ENCODE measurements at regions not wholly inside any gene's neighbourhood (a gene's known extent, or its start where the extent isn't known, plus 50 kb on each side); places are given as distances from the start of the nearest gene placed in this dataset.

DNA sequence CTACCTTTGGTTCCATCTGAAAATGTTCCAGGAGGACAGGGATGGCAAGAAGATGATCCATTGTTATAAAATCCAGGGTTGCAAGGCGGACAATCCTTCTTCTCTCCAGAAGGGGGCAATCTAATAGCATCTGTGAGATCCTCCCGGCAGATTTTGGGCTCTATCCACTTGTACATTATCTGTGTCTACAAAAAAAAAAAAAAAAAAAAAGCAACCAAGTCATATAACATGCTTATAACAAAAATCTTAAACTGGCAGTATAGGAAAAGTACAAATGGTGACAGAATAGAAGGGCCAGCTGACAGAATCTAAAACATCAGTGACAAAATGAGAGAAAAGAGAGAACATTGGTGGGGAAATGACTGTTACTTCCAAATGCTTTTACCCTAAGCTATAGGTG, 132.7 kb downstream of the ELAPOR2 start:
- Histone ChIP-seq H3K9me3 (ENCODE audit: low read length) (no peaks in the 10 kb centered on the region), H3K79me2 (ENCODE audit: low read length) (no peaks in the 10 kb centered on the region), H3K4me1 (ENCODE audit: low read length) (peaks cover 32% of the 10 kb centered on the region), H3K27me3 (ENCODE audit: low read length) (no peaks in the 10 kb centered on the region), H3K9me2 (replicated peaks; ENCODE audit: insufficient read depth, low read length) (no peaks in the 10 kb centered on the region), H4K20me1 (ENCODE audit: insufficient read depth, low read depth, low read length) (no peaks in the 10 kb centered on the region), H3K36me3 (ENCODE audit: insufficient read depth, low read length) (no peaks in the 10 kb centered on the region), H3K27ac (ENCODE audit: low read length) (no peak overlapping the region), H3K4me3 (ENCODE audit: low read length) (no peak overlapping the region), H3K9ac (ENCODE audit: low read length) (no peak overlapping the region), H3K4me2 (ENCODE audit: low read depth, low read length, poor library complexity, severe bottlenecking) (no peak overlapping the region), H2AFZ (ENCODE audit: low read length) (no peak overlapping the region)
- DNase-seq, result peak; percentile 78

GRCh38 chr7:86925221-86925620, 134.2 kb downstream of the ELAPOR2 start:
- Histone ChIP-seq H3K9me2 (replicated peaks; ENCODE audit: insufficient read depth, low read length) (no peaks in the 10 kb centered on the region), H3K4me2 (ENCODE audit: low read depth, low read length, poor library complexity, severe bottlenecking) (no peak overlapping the region), H3K9me3 (ENCODE audit: low read length) (no peaks in the 10 kb centered on the region), H3K4me3 (ENCODE audit: low read length) (no peak overlapping the region), H3K79me2 (ENCODE audit: low read length) (no peaks in the 10 kb centered on the region), H4K20me1 (ENCODE audit: insufficient read depth, low read depth, low read length) (no peaks in the 10 kb centered on the region), H3K4me1 (ENCODE audit: low read length) (peaks cover 32% of the 10 kb centered on the region), H3K27me3 (ENCODE audit: low read length) (no peaks in the 10 kb centered on the region), H3K9ac (ENCODE audit: low read length) (no peak overlapping the region), H2AFZ (ENCODE audit: low read length) (no peak overlapping the region), H3K36me3 (ENCODE audit: insufficient read depth, low read length) (no peaks in the 10 kb centered on the region), H3K27ac (ENCODE audit: low read length) (no peak overlapping the region)
- peak; percentile 75 for DNase-seq

DNA sequence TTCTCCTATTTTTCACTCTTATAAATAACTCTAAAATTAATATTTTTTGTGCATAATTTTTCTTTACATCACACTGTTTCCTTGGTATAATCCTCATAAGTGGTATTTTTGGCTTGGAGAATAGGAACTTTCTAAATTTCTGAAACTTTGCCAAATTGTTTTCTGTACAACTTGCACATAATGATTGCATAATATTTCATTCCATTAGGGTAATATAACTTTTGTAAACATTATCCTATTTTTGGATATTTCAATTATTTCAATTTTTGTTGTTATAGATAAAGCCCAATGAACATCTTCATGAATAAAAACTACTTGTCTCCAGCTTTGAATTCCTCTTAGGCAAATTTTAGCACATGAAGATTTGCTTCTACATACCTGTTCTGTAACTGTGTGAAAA, 135.9 kb downstream of the ELAPOR2 start:
- Histone ChIP-seq H3K9me3 (ENCODE audit: low read length) (no peaks in the 10 kb centered on the region), H3K4me1 (ENCODE audit: low read length) (peaks cover 16% of the 10 kb centered on the region), H2AFZ (ENCODE audit: low read length) (no peak overlapping the region), H3K4me3 (ENCODE audit: low read length) (no peak overlapping the region), H3K9ac (ENCODE audit: low read length) (no peak overlapping the region), H3K36me3 (ENCODE audit: insufficient read depth, low read length) (no peaks in the 10 kb centered on the region), H3K9me2 (replicated peaks; ENCODE audit: insufficient read depth, low read length) (no peaks in the 10 kb centered on the region), H3K27ac (ENCODE audit: low read length) (no peak overlapping the region), H3K27me3 (ENCODE audit: low read length) (no peaks in the 10 kb centered on the region), H3K79me2 (ENCODE audit: low read length) (no peaks in the 10 kb centered on the region), H3K4me2 (ENCODE audit: low read depth, low read length, poor library complexity, severe bottlenecking) (no peak overlapping the region), H4K20me1 (ENCODE audit: insufficient read depth, low read depth, low read length) (no peaks in the 10 kb centered on the region)
- DNase-seq, result no peak

- no peak overlapping the region for H3K27ac ChIP-seq (ENCODE audit: low read length)
- no peak overlapping the region for H2AFZ ChIP-seq (ENCODE audit: low read length)
- no peaks in the 10 kb centered on the region for H3K79me2 ChIP-seq (ENCODE audit: low read length)
- no peaks in the 10 kb centered on the region for H3K27me3 ChIP-seq (ENCODE audit: low read length)
- H3K36me3 ChIP-seq (ENCODE audit: insufficient read depth, low read length), result no peaks in the 10 kb centered on the region
- H3K9me3 ChIP-seq (ENCODE audit: low read length), result no peaks in the 10 kb centered on the region
- no peak overlapping the region for H3K9ac ChIP-seq (ENCODE audit: low read length)
- no peaks in the 10 kb centered on the region for H4K20me1 ChIP-seq (ENCODE audit: insufficient read depth, low read depth, low read length)
- H3K4me1 ChIP-seq (ENCODE audit: low read length), result peaks cover 8% of the 10 kb centered on the region
- H3K4me3 ChIP-seq (ENCODE audit: low read length), result no peak overlapping the region
- no peak overlapping the region for H3K4me2 ChIP-seq (ENCODE audit: low read depth, low read length, poor library complexity, severe bottlenecking)
- H3K9me2 ChIP-seq (replicated peaks; ENCODE audit: insufficient read depth, low read length), result no peaks in the 10 kb centered on the region
- DNase-seq, result no peak
Measured at GRCh38 chr7:86920154-86920553, 139.3 kb downstream of the ELAPOR2 start.

DNA sequence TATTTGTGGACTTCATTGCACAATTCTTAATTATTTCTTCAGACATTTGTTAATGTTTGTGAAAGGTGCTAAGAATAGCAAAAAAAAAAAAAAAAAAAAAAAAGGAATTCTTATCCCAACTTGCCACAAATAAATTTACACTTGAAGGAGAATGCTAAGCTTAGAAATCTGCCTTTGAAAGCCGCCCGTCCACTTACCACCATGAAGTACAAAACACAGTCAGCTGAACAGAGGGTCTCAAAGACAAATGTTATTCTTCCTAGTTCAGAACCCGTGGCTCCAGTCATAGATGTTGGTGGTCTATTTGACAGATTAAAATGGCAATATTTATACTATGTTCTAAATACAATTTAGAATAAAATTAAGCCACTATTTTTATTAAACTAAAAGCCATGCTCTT, 141.2 kb downstream of the ELAPOR2 start:
- H3K36me3 ChIP-seq (ENCODE audit: insufficient read depth, low read length), result no peaks in the 10 kb centered on the region
- H3K9ac ChIP-seq (ENCODE audit: low read length), result no peak overlapping the region
- H3K4me2 ChIP-seq (ENCODE audit: low read depth, low read length, poor library complexity, severe bottlenecking), result no peak overlapping the region
- H4K20me1 ChIP-seq (ENCODE audit: insufficient read depth, low read depth, low read length), result no peaks in the 10 kb centered on the region
- H3K9me2 ChIP-seq (replicated peaks; ENCODE audit: insufficient read depth, low read length), result no peaks in the 10 kb centered on the region
- H3K4me1 ChIP-seq (ENCODE audit: low read length), result no peaks in the 10 kb centered on the region
- no peak overlapping the region for H3K4me3 ChIP-seq (ENCODE audit: low read length)
- no peaks in the 10 kb centered on the region for H3K79me2 ChIP-seq (ENCODE audit: low read length)
- H2AFZ ChIP-seq (ENCODE audit: low read length), result no peak overlapping the region
- no peaks in the 10 kb centered on the region for H3K27me3 ChIP-seq (ENCODE audit: low read length)
- no peak for DNase-seq
- no peaks in the 10 kb centered on the region for H3K9me3 ChIP-seq (ENCODE audit: low read length)
- H3K27ac ChIP-seq (ENCODE audit: low read length), result no peak overlapping the region

DNA sequence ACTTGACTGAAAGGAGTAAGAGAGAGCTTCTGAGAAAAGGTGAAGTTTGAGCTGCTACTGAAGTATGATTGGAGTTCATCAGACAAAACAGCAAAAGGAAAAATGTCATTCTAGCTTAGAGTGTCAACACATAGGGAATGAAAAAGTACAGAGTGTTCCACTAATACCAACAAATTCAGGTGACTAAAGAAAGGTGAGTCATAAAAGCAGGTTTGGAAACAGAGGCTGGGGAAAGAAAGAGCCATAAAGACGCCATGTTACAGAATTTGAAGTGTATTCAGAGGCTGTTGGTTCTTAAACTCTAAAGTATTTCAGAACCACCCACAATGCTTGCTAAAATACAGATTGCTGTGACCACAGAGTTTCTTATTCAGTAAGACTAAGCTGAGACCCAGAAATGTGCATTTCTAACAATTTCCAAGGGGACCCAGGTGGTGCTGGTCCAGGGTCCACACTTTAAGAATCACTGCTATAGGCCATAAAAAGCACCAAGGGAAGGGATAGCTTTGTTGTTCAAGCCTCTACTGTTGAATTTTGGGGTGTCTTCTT, 143.1 kb downstream of the ELAPOR2 start:
- Histone ChIP-seq H3K9me3 (ENCODE audit: low read length) (no peaks in the 10 kb centered on the region), H4K20me1 (ENCODE audit: insufficient read depth, low read depth, low read length) (no peaks in the 10 kb centered on the region), H3K27me3 (ENCODE audit: low read length) (no peaks in the 10 kb centered on the region), H3K79me2 (ENCODE audit: low read length) (no peaks in the 10 kb centered on the region), H3K4me2 (ENCODE audit: low read depth, low read length, poor library complexity, severe bottlenecking) (no peak overlapping the region), H3K27ac (ENCODE audit: low read length) (no peak overlapping the region), H3K9me2 (replicated peaks; ENCODE audit: insufficient read depth, low read length) (no peaks in the 10 kb centered on the region), H3K9ac (ENCODE audit: low read length) (no peak overlapping the region), H2AFZ (ENCODE audit: low read length) (no peak overlapping the region), H3K4me3 (ENCODE audit: low read length) (no peak overlapping the region), H3K4me1 (ENCODE audit: low read length) (no peaks in the 10 kb centered on the region), H3K36me3 (ENCODE audit: insufficient read depth, low read length) (no peaks in the 10 kb centered on the region)
- DNase-seq, result no peak

DNA sequence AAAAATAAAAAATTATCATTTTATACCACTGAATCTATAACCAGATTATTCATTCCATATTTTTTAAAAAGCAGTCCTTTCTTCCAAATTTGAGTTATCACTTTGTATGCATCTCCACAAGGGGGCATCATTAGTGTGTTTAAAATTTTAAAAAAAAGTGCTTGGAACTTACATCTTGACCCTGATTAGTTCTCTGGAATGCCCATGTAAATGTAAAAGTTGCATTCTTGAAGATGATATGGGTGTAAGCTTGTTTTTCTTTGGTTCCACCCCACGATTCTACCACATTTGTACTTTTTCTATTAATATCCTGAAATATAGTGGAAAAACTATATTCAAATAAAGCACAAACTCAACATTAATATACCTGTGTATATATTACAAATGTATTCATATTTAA, 144.9 kb downstream of the ELAPOR2 start:
- no peak overlapping the region for H3K4me3 ChIP-seq (ENCODE audit: low read length)
- DNase-seq, result peak; percentile 76
- H3K27me3 ChIP-seq (ENCODE audit: low read length), result no peaks in the 10 kb centered on the region
- no peaks in the 10 kb centered on the region for H3K9me3 ChIP-seq (ENCODE audit: low read length)
- H3K27ac ChIP-seq (ENCODE audit: low read length), result no peak overlapping the region
- H2AFZ ChIP-seq (ENCODE audit: low read length), result no peak overlapping the region
- no peaks in the 10 kb centered on the region for H3K9me2 ChIP-seq (replicated peaks; ENCODE audit: insufficient read depth, low read length)
- no peak overlapping the region for H3K9ac ChIP-seq (ENCODE audit: low read length)
- H3K4me1 ChIP-seq (ENCODE audit: low read length), result no peaks in the 10 kb centered on the region
- H3K36me3 ChIP-seq (ENCODE audit: insufficient read depth, low read length), result no peaks in the 10 kb centered on the region
- no peaks in the 10 kb centered on the region for H3K79me2 ChIP-seq (ENCODE audit: low read length)
- H4K20me1 ChIP-seq (ENCODE audit: insufficient read depth, low read depth, low read length), result no peaks in the 10 kb centered on the region
- no peak overlapping the region for H3K4me2 ChIP-seq (ENCODE audit: low read depth, low read length, poor library complexity, severe bottlenecking)
